ENCODE measurements at regions not wholly inside any gene's neighbourhood (a gene's known extent, or its start where the extent isn't known, plus 50 kb on each side); places are given as distances from the start of the nearest gene placed in this dataset.

- TF ChIP-seq CTCF (IDR thresholded peaks at IDR 0.05) = no peak
- TF ChIP-seq POLR2A (IDR thresholded peaks at IDR 0.05) = no peak
Observed at GRCh38 chr9:90105773-90106172, 501.0 kb downstream of the GADD45G start.
